ENCODE measurements at regions not wholly inside any gene's neighbourhood (a gene's known extent, or its start where the extent isn't known, plus 50 kb on each side); places are given as distances from the start of the nearest gene placed in this dataset.

DNA sequence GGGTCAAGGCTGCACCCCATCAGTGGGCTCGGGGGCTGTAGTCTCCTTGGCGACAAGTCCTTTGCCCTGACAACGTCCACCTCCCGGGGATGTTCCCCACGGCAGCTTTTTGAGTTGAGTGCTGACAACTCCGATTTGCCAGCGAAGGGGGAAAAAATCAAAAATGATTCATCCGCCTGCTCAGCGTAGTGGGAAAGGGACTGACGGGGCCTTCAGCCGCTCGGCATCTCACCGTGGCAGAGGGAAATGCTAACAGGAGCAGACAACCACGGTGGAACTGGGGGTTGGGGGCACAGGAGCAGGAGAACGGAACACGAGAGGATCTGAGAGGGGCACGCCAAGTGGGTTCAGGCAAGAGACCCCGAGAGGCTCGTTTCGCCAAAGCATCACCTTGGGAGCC, 173.7 kb downstream of the TFAP2C start:
- TF ChIP-seq, protein P1, sequence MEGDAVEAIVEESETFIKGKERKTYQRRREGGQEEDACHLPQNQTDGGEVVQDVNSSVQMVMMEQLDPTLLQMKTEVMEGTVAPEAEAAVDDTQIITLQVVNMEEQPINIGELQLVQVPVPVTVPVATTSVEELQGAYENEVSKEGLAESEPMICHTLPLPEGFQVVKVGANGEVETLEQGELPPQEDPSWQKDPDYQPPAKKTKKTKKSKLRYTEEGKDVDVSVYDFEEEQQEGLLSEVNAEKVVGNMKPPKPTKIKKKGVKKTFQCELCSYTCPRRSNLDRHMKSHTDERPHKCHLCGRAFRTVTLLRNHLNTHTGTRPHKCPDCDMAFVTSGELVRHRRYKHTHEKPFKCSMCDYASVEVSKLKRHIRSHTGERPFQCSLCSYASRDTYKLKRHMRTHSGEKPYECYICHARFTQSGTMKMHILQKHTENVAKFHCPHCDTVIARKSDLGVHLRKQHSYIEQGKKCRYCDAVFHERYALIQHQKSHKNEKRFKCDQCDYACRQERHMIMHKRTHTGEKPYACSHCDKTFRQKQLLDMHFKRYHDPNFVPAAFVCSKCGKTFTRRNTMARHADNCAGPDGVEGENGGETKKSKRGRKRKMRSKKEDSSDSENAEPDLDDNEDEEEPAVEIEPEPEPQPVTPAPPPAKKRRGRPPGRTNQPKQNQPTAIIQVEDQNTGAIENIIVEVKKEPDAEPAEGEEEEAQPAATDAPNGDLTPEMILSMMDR (IDR thresholded peaks at IDR 0.05; ENCODE audit: low read depth, low read length, poor library complexity, severe bottlenecking), result no peak
- TF ChIP-seq EZH2phosphoT487 (IDR thresholded peaks at IDR 0.05; ENCODE audit: borderline replicate concordance, low read length), result no peak
